Loucy (cell line): ENCODE measurements at regions not wholly inside any gene's neighbourhood (a gene's known extent, or its start where the extent isn't known, plus 50 kb on each side); places are given as distances from the start of the nearest gene placed in this dataset.

Experiments
- H2AFZ ChIP-seq: fragments of 200-600 bp; sonication (generic); 2 replicates; pipeline ENCODE4 v1.6.0; 2016; ENCODE audit warnings: antibody characterized with exemption, mild to moderate bottlenecking, low read length, moderate library complexity
- H3F3A ChIP-seq: fragments of 200-600 bp; 2 replicates; pipeline ENCODE4 v1.6.0; 2016; ENCODE audit warnings: antibody characterized with exemption, low read depth, mild to moderate bottlenecking
- H3K27me3 ChIP-seq: fragments of 200-600 bp; sonication (generic); 2 replicates; pipeline ENCODE4 v1.6.1; 2014; ENCODE audit warnings: low read length, mild to moderate bottlenecking; ENCODE audit not compliant: insufficient read depth, poor library complexity, severe bottlenecking
- H3K36me3 ChIP-seq: fragments of 200-600 bp; sonication (generic); 2 replicates; pipeline ENCODE4 v1.6.1; 2016; ENCODE audit warnings: low read length; ENCODE audit not compliant: insufficient read depth
- H3K4me1 ChIP-seq: fragments of 200-600 bp; sonication (generic); 2 replicates; pipeline ENCODE4 v1.5.1; 2014; ENCODE audit warnings: low read length, mild to moderate bottlenecking; ENCODE audit not compliant: insufficient read depth, poor library complexity, severe bottlenecking
- H3K4me2 ChIP-seq: fragments of 200-600 bp; sonication (generic); 2 replicates; pipeline ENCODE4 v1.6.0; 2014; ENCODE audit warnings: antibody characterized with exemption, low read length, low read depth, mild to moderate bottlenecking; ENCODE audit not compliant: poor library complexity, severe bottlenecking
- H3K4me3 ChIP-seq: fragments of 200-600 bp; sonication (generic); 2 replicates; pipeline ENCODE4 v1.5.1; 2014; ENCODE audit warnings: low read length, mild to moderate bottlenecking, mixed read lengths; ENCODE audit not compliant: poor library complexity, severe bottlenecking
- H3K79me2 ChIP-seq: fragments of 200-600 bp; sonication (generic); 2 replicates; pipeline ENCODE4 v1.6.1; 2014; ENCODE audit warnings: low read length; ENCODE audit not compliant: insufficient read depth
- H3K9ac ChIP-seq: fragments of 200-600 bp; sonication (generic); 2 replicates; pipeline ENCODE4 v1.6.0; 2014; ENCODE audit warnings: mild to moderate bottlenecking, low read depth, low read length, moderate library complexity; ENCODE audit not compliant: poor library complexity, severe bottlenecking
- H3K9me2 ChIP-seq: fragments of 200-600 bp; sonication (generic); replicated peaks from 2 replicates; pipeline ENCODE4 v1.6.1; 2016; ENCODE audit warnings: low read depth, low read length, mixed read lengths
- H3K9me3 ChIP-seq: fragments of 200-600 bp; sonication (generic); 2 replicates; pipeline ENCODE4 v1.6.1; 2014; ENCODE audit warnings: mild to moderate bottlenecking, antibody characterized with exemption, low read length, low read depth; ENCODE audit not compliant: insufficient read depth
- H4K20me1 ChIP-seq: fragments of 200-600 bp; sonication (generic); 2 replicates; pipeline ENCODE4 v1.6.0; 2014; ENCODE audit warnings: antibody characterized with exemption, low read length, mild to moderate bottlenecking; ENCODE audit not compliant: insufficient read depth, poor library complexity, severe bottlenecking
- EZH2phosphoT487 ChIP-seq: fragments of 200-600 bp; IDR thresholded peaks from 2 replicates; pipeline ENCODE4 v1.6.1; 2018; ENCODE audit warnings: antibody characterized with exemption, mild to moderate bottlenecking, moderate library complexity, borderline replicate concordance
- TF ChIP-seq, protein P1 (sequence below): fragments of 200-600 bp; sonication (generic); conservative IDR thresholded peaks from 2 replicates; pipeline ENCODE4 v1.5.1; 2014; ENCODE audit warnings: mild to moderate bottlenecking, antibody characterized with exemption, low read length

DNA sequence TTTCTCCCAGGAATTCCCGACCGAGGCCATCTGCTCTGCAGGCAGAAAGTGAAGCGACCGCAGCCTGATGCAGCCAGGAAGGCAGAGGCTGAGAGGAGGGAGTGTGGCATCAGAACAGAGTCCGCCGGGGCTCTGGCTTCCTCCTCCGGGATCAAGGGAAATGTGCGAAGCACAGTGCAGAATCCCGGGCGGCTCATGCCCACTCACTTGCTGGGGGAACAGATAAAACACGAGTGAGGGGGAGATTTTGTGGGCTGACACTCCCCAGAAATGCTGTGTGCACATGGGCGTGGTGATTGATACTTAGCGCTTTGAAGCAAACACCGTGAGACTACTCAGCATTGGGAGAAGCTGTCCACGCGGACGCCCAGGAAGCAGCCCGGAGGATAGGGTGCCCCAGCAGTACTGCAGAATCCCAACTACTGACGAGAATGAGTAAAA, 75.3 kb upstream of the POMP start:
- no peak overlapping the region for H3K4me2 ChIP-seq
- H3K4me3 ChIP-seq = no peak overlapping the region
- H3K4me1 ChIP-seq = peaks cover 7% of the 10 kb centered on the region
- no peak overlapping the region for H3K9ac ChIP-seq
- no peaks in the 10 kb centered on the region for H3K79me2 ChIP-seq
- H4K20me1 ChIP-seq = no peaks in the 10 kb centered on the region
- no peak for TF ChIP-seq EZH2phosphoT487
- TF ChIP-seq, protein P1, sequence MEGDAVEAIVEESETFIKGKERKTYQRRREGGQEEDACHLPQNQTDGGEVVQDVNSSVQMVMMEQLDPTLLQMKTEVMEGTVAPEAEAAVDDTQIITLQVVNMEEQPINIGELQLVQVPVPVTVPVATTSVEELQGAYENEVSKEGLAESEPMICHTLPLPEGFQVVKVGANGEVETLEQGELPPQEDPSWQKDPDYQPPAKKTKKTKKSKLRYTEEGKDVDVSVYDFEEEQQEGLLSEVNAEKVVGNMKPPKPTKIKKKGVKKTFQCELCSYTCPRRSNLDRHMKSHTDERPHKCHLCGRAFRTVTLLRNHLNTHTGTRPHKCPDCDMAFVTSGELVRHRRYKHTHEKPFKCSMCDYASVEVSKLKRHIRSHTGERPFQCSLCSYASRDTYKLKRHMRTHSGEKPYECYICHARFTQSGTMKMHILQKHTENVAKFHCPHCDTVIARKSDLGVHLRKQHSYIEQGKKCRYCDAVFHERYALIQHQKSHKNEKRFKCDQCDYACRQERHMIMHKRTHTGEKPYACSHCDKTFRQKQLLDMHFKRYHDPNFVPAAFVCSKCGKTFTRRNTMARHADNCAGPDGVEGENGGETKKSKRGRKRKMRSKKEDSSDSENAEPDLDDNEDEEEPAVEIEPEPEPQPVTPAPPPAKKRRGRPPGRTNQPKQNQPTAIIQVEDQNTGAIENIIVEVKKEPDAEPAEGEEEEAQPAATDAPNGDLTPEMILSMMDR = no peak
- no peaks in the 10 kb centered on the region for H3K36me3 ChIP-seq
- H3F3A ChIP-seq = no peaks in the 10 kb centered on the region
- no peak overlapping the region for H2AFZ ChIP-seq
- no peaks in the 10 kb centered on the region for H3K9me3 ChIP-seq
- no peaks in the 10 kb centered on the region for H3K9me2 ChIP-seq
- no peaks in the 10 kb centered on the region for H3K27me3 ChIP-seq

DNA sequence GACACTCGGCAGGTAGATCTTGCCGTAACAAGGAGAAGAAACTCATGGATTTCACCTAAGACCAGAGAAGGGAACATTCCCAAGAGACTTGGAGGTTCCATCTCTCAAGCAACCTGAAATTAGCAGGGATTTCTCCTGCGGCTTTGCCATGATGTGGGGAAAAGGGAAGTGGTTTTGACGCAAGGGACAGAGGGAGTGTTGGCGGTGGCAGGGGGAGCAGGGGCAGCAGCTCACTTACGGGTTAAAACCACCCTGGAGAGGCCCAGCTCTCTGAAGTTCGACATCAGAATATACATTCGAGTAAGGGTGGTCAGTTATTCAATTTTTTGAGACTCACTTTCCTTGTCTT, 76.1 kb upstream of the POMP start:
- TF ChIP-seq EZH2phosphoT487 = no peak
- TF ChIP-seq, protein P1 = no peak
- Histone ChIP-seq H3K36me3 (no peaks in the 10 kb centered on the region), H3K4me2 (no peak overlapping the region), H3K27me3 (no peaks in the 10 kb centered on the region), H4K20me1 (no peaks in the 10 kb centered on the region), H3K9me3 (no peaks in the 10 kb centered on the region), H3K9ac (no peak overlapping the region), H2AFZ (no peak overlapping the region), H3K4me3 (no peak overlapping the region), H3K9me2 (no peaks in the 10 kb centered on the region), H3K79me2 (no peaks in the 10 kb centered on the region), H3F3A (no peaks in the 10 kb centered on the region), H3K4me1 (peaks cover 7% of the 10 kb centered on the region)

DNA sequence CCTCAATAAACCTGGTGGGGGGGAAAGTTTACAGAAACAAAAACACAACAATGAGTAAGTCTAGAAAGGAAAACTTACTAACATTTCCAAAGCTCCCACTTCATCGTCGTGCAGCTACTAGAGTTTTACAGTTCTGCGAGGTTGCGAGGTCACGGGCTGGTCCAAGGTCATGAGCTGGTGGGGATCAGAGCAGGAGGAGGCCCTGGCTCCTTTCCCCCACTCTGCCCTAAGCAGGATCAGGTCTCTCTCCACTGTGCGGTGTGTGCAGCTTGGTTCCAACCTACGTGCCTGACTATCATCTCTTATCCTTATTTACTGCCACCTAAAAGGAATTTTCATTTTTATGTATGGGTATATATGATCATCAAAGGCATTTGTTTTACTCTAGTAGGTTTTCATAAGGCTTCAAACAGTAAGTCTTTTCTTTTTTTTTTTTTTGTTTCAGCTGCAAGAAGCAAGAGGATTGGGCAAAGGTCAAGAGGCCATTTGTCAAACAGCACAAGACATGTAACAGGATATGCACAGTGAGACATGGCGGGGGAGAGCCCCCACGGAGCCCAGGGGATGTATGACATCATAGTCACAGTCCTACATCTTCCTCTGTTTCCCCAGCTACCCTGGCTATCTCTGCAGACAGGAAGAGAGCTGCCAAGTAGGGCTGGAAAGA, 76.6 kb upstream of the POMP start:
- Histone ChIP-seq H3K79me2 (no peaks in the 10 kb centered on the region), H3K4me1 (peaks cover 7% of the 10 kb centered on the region), H3K9me2 (no peaks in the 10 kb centered on the region), H3K9me3 (no peaks in the 10 kb centered on the region), H3F3A (no peaks in the 10 kb centered on the region), H3K4me3 (no peak overlapping the region), H3K4me2 (no peak overlapping the region), H4K20me1 (no peaks in the 10 kb centered on the region), H2AFZ (0 out of 2 replicates have a peak overlapping the region, but pooled peaks have one; percentile 14), H3K36me3 (no peaks in the 10 kb centered on the region), H3K9ac (no peak overlapping the region), H3K27me3 (no peaks in the 10 kb centered on the region)
- TF ChIP-seq EZH2phosphoT487 = no peak

DNA sequence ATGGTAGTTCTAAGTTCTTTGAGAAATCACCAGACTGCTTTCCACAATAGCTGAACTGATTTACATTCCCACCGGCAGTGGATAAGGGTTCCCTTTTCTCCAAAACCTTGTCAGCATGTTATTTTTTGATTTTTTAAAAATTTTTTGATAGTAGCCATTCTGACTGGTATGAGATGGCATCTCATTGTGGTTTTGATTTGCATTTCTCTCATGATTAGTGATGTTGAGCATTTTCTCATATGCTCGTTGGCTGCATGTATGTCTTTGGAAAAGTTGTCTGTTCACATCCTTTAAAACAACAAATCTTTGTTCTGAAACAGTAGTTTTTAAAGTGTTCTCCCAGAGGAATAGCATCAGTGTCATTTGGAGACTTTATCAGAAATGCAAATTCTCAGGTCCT, 77.5 kb upstream of the POMP start:
- H3K4me3 ChIP-seq = no peak overlapping the region
- H3K79me2 ChIP-seq = no peaks in the 10 kb centered on the region
- no peak for TF ChIP-seq EZH2phosphoT487
- TF ChIP-seq, protein P1 = no peak
- no peaks in the 10 kb centered on the region for H3K9me3 ChIP-seq
- no peaks in the 10 kb centered on the region for H4K20me1 ChIP-seq
- H3K36me3 ChIP-seq = no peaks in the 10 kb centered on the region
- H3K9me2 ChIP-seq = no peaks in the 10 kb centered on the region
- no peak overlapping the region for H3K9ac ChIP-seq
- peaks cover 7% of the 10 kb centered on the region for H3K4me1 ChIP-seq
- H3K27me3 ChIP-seq = no peaks in the 10 kb centered on the region
- no peak overlapping the region for H2AFZ ChIP-seq
- H3F3A ChIP-seq = no peaks in the 10 kb centered on the region
- no peak overlapping the region for H3K4me2 ChIP-seq
